ENCODE measurements at regions not wholly inside any gene's neighbourhood (a gene's known extent, or its start where the extent isn't known, plus 50 kb on each side); places are given as distances from the start of the nearest gene placed in this dataset.

GRCh38 chr12:67434671-67435370 lies 165.7 kb downstream of the CAND1 start:
- no peaks in the 10 kb centered on the region for H3K9me2 ChIP-seq (ENCODE audit: low read depth, low read length)
- H2AFZ ChIP-seq (ENCODE audit: low read length), result no peak overlapping the region
- H3K4me1 ChIP-seq (ENCODE audit: insufficient read depth, low read length, severe bottlenecking), result peaks cover 7% of the 10 kb centered on the region
- no peaks in the 10 kb centered on the region for H3K79me2 ChIP-seq (ENCODE audit: insufficient read depth, low read length)
- H4K20me1 ChIP-seq (ENCODE audit: insufficient read depth, low read length), result no peaks in the 10 kb centered on the region
- H3K27ac ChIP-seq (ENCODE audit: low read depth, low read length, poor library complexity, severe bottlenecking), result no peak overlapping the region
- TF ChIP-seq EZH2 (IDR thresholded peaks at IDR 0.05; ENCODE audit: borderline replicate concordance, low read length) (no peak), CTCF (IDR thresholded peaks at IDR 0.05; ENCODE audit: low read length) (no peak)
- no peak overlapping the region for H3K4me3 ChIP-seq (ENCODE audit: low read depth, low read length, poor library complexity, severe bottlenecking)
- H3K36me3 ChIP-seq (ENCODE audit: insufficient read depth, low read length), result no peaks in the 10 kb centered on the region
- no peaks in the 10 kb centered on the region for H3K9me3 ChIP-seq (ENCODE audit: low read length)
- H3K4me2 ChIP-seq (ENCODE audit: low read length), result no peak overlapping the region
- no peak overlapping the region for H3K9ac ChIP-seq (ENCODE audit: low read length)
- H3F3A ChIP-seq (ENCODE audit: insufficient read depth, low read length), result no peaks in the 10 kb centered on the region
- no peaks in the 10 kb centered on the region for H3K27me3 ChIP-seq (ENCODE audit: insufficient read depth, low read length)

GRCh38 chr12:67436230-67436629 lies 167.1 kb downstream of the CAND1 start:
- Histone ChIP-seq H3K4me3 (ENCODE audit: low read depth, low read length, poor library complexity, severe bottlenecking) (no peak overlapping the region), H3K36me3 (ENCODE audit: insufficient read depth, low read length) (no peaks in the 10 kb centered on the region), H3K4me1 (ENCODE audit: insufficient read depth, low read length, severe bottlenecking) (peaks cover 7% of the 10 kb centered on the region), H3K9me3 (ENCODE audit: low read length) (no peaks in the 10 kb centered on the region), H4K20me1 (ENCODE audit: insufficient read depth, low read length) (no peaks in the 10 kb centered on the region), H3K27ac (ENCODE audit: low read depth, low read length, poor library complexity, severe bottlenecking) (no peak overlapping the region), H3K4me2 (ENCODE audit: low read length) (no peak overlapping the region), H3K79me2 (ENCODE audit: insufficient read depth, low read length) (no peaks in the 10 kb centered on the region), H3K27me3 (ENCODE audit: insufficient read depth, low read length) (no peaks in the 10 kb centered on the region), H3K9ac (ENCODE audit: low read length) (no peak overlapping the region), H3K9me2 (ENCODE audit: low read depth, low read length) (no peaks in the 10 kb centered on the region), H3F3A (ENCODE audit: insufficient read depth, low read length) (no peaks in the 10 kb centered on the region), H2AFZ (ENCODE audit: low read length) (no peak overlapping the region)
- TF ChIP-seq EZH2 (IDR thresholded peaks at IDR 0.05; ENCODE audit: borderline replicate concordance, low read length), result no peak
- TF ChIP-seq CTCF (IDR thresholded peaks at IDR 0.05; ENCODE audit: low read length), result no peak

GRCh38 chr12:67437011-67437410 lies 167.9 kb downstream of the CAND1 start:
- no peaks in the 10 kb centered on the region for H3K27me3 ChIP-seq (ENCODE audit: insufficient read depth, low read length)
- no peaks in the 10 kb centered on the region for H4K20me1 ChIP-seq (ENCODE audit: insufficient read depth, low read length)
- H3K36me3 ChIP-seq (ENCODE audit: insufficient read depth, low read length), result no peaks in the 10 kb centered on the region
- no peak overlapping the region for H3K4me3 ChIP-seq (ENCODE audit: low read depth, low read length, poor library complexity, severe bottlenecking)
- TF ChIP-seq EZH2 (IDR thresholded peaks at IDR 0.05; ENCODE audit: borderline replicate concordance, low read length), result no peak
- no peak for TF ChIP-seq CTCF (IDR thresholded peaks at IDR 0.05; ENCODE audit: low read length)
- H3K4me2 ChIP-seq (ENCODE audit: low read length), result no peak overlapping the region
- no peaks in the 10 kb centered on the region for H3K9me2 ChIP-seq (ENCODE audit: low read depth, low read length)
- H3F3A ChIP-seq (ENCODE audit: insufficient read depth, low read length), result no peaks in the 10 kb centered on the region
- H3K4me1 ChIP-seq (ENCODE audit: insufficient read depth, low read length, severe bottlenecking), result peaks cover 12% of the 10 kb centered on the region
- no peak overlapping the region for H3K27ac ChIP-seq (ENCODE audit: low read depth, low read length, poor library complexity, severe bottlenecking)
- H3K79me2 ChIP-seq (ENCODE audit: insufficient read depth, low read length), result no peaks in the 10 kb centered on the region
- no peaks in the 10 kb centered on the region for H3K9me3 ChIP-seq (ENCODE audit: low read length)
- H3K9ac ChIP-seq (ENCODE audit: low read length), result no peak overlapping the region
- no peak overlapping the region for H2AFZ ChIP-seq (ENCODE audit: low read length)
